KMS-11 (cell line): ENCODE measurements at regions not wholly inside any gene's neighbourhood (a gene's known extent, or its start where the extent isn't known, plus 50 kb on each side); places are given as distances from the start of the nearest gene placed in this dataset.

Source experiments
- H2AFZ ChIP-seq: fragments of 200-600 bp; sonication (generic); 2 replicates; pipeline ENCODE4 v1.6.1; 2016; ENCODE audit warnings: antibody characterized with exemption, mixed run types, low read depth
- H3K27ac ChIP-seq: fragments of 200-600 bp; sonication (generic); 2 replicates; pipeline ENCODE4 v1.6.1; 2016; ENCODE audit warnings: mild to moderate bottlenecking, mixed run types
- H3K27me3 ChIP-seq: fragments of 200-600 bp; sonication (generic); 2 replicates; pipeline ENCODE4 v1.6.1; 2017; ENCODE audit warnings: mild to moderate bottlenecking, low read depth, mixed run types, moderate library complexity; ENCODE audit not compliant: insufficient read depth
- H3K36me3 ChIP-seq: fragments of 200-600 bp; sonication (generic); 2 replicates; pipeline ENCODE4 v1.6.1; 2017; ENCODE audit warnings: mild to moderate bottlenecking, mixed run types; ENCODE audit not compliant: insufficient read depth
- H3K4me1 ChIP-seq: fragments of 200-600 bp; sonication (generic); 2 replicates; pipeline ENCODE4 v1.6.1; 2016; ENCODE audit warnings: mild to moderate bottlenecking, low read depth, mixed run types; ENCODE audit not compliant: poor library complexity, severe bottlenecking
- H3K4me2 ChIP-seq: fragments of 200-600 bp; sonication (generic); 2 replicates; pipeline ENCODE4 v1.7.0; 2016; ENCODE audit warnings: mild to moderate bottlenecking, mixed run types
- H3K4me3 ChIP-seq: fragments of 200-600 bp; sonication (generic); IDR thresholded peaks from 2 replicates; pipeline ENCODE4 v1.6.1; 2017; ENCODE audit warnings: low read depth, low read length, mixed read lengths; ENCODE audit not compliant: insufficient read depth
- H3K79me2 ChIP-seq: fragments of 200-600 bp; sonication (generic); 2 replicates; pipeline ENCODE4 v1.6.1; 2016; ENCODE audit warnings: low read depth, mixed run types; ENCODE audit not compliant: insufficient read depth
- H3K9ac ChIP-seq: fragments of 200-600 bp; sonication (generic); 2 replicates; pipeline ENCODE4 v1.6.1; 2016; ENCODE audit warnings: mild to moderate bottlenecking, mixed run types
- H4K20me1 ChIP-seq: fragments of 200-600 bp; sonication (generic); 2 replicates; pipeline ENCODE4 v1.6.1; 2016; ENCODE audit warnings: mild to moderate bottlenecking, mixed run types; ENCODE audit not compliant: insufficient read depth
- TF ChIP-seq, protein P1 (sequence below): fragments of 200-600 bp; sonication (generic); conservative IDR thresholded peaks from 2 replicates; pipeline ENCODE4 v1.6.1; 2017; ENCODE audit warnings: low read depth, mild to moderate bottlenecking, antibody characterized with exemption, low read length, moderate library complexity, mixed read lengths

DNA sequence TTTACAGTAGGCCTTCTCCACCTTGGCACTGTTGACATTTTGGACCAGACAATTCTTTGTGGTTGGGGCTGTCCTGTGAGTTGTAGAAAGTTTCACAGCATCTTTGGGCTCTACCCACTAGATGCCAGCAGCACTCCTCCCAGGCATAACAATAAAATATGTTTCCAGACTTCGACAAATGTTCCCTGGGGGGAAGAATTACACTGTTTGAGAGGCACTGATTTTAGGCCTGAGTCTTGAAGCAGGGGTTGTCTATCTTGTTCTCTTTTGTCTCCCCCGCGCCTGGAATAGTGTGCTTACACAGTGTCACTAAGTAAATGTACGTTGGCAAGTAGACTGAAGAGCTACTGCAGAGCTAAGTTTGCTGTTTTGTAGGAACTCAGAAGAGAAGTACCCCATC lies 254.4 kb upstream of the BOD1L1 start:
- Histone ChIP-seq H3K9ac (no peak overlapping the region), H3K4me1 (no peaks in the 10 kb centered on the region), H3K4me3 (no peak overlapping the region), H3K4me2 (no peak overlapping the region), H3K27me3 (no peaks in the 10 kb centered on the region), H3K27ac (no peak overlapping the region), H2AFZ (no peak overlapping the region), H3K36me3 (no peaks in the 10 kb centered on the region), H3K79me2 (no peaks in the 10 kb centered on the region), H4K20me1 (no peaks in the 10 kb centered on the region)
- TF ChIP-seq, protein P1, sequence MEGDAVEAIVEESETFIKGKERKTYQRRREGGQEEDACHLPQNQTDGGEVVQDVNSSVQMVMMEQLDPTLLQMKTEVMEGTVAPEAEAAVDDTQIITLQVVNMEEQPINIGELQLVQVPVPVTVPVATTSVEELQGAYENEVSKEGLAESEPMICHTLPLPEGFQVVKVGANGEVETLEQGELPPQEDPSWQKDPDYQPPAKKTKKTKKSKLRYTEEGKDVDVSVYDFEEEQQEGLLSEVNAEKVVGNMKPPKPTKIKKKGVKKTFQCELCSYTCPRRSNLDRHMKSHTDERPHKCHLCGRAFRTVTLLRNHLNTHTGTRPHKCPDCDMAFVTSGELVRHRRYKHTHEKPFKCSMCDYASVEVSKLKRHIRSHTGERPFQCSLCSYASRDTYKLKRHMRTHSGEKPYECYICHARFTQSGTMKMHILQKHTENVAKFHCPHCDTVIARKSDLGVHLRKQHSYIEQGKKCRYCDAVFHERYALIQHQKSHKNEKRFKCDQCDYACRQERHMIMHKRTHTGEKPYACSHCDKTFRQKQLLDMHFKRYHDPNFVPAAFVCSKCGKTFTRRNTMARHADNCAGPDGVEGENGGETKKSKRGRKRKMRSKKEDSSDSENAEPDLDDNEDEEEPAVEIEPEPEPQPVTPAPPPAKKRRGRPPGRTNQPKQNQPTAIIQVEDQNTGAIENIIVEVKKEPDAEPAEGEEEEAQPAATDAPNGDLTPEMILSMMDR: no peak

DNA sequence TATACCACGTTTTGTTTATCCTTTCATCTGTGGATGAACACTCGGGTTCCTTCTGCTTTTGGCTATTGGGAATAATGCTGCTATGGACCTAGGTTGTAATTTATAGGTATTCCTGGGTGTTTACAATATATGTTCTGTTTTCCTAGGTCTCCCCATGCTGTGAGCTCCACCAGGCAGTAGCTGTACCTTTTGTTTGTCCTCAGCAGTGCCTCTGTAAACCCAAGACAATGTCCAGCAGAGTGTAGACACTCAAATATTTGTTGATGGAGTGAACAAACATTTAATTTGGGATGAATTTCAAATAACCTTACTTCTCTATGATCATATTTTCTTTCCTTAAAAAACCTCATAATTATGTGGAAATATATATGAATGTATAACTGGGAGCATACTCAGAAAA lies 259.5 kb upstream of the BOD1L1 start:
- no peak overlapping the region for H3K9ac ChIP-seq
- TF ChIP-seq, protein P1: no peak
- H3K27ac ChIP-seq: no peak overlapping the region
- no peak overlapping the region for H3K4me2 ChIP-seq
- no peaks in the 10 kb centered on the region for H3K79me2 ChIP-seq
- H3K4me1 ChIP-seq: no peaks in the 10 kb centered on the region
- no peaks in the 10 kb centered on the region for H3K27me3 ChIP-seq
- H4K20me1 ChIP-seq: no peaks in the 10 kb centered on the region
- H3K4me3 ChIP-seq: no peak overlapping the region
- H2AFZ ChIP-seq: no peak overlapping the region
- no peaks in the 10 kb centered on the region for H3K36me3 ChIP-seq

DNA sequence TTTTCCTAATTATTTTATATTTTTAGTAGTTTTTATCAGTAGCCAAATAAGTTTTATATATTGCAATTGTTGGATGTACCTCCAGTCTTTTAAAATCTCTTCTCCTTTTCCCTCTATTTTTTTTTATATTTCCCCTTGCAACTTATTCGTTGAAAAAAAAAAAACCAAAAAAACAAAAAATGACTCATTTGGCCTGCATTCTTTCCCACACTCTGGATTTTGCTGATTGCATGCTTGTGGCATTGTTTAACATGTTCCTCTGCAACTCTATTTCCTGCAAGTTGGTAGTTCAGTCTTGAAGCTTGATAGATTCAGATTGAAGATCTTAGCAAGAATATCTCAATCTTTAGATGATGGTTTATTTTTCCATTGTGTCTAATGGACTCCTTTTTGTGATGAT lies 260.6 kb upstream of the BOD1L1 start:
- Histone ChIP-seq H3K4me2 (no peak overlapping the region), H3K9ac (no peak overlapping the region), H3K27me3 (no peaks in the 10 kb centered on the region), H3K27ac (no peak overlapping the region), H3K79me2 (no peaks in the 10 kb centered on the region), H2AFZ (no peak overlapping the region), H3K36me3 (no peaks in the 10 kb centered on the region), H3K4me3 (no peak overlapping the region), H4K20me1 (no peaks in the 10 kb centered on the region), H3K4me1 (no peaks in the 10 kb centered on the region)
- TF ChIP-seq, protein P1: no peak

DNA sequence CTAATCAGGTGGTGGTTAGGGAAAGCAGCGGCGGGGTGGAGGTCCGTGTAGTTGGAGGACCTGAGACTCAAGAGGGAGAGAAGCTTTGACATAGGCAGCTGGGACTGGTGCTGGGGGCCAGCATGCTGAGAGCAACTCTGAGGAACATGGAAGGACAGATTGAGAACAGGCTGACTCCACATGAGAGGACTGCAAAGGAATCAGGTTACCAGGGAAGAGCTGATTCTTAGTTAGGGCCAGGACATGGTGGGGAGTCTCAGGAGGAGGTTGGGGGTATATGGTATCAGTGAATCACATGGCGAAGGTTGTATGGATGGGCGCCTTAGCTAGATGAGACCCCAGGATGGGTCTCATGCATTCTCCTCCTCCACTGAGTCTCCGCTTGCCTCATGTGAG lies 264.0 kb upstream of the BOD1L1 start:
- no peak overlapping the region for H3K27ac ChIP-seq
- no peak overlapping the region for H3K9ac ChIP-seq

More for the DNA sequence above, 264.0 kb upstream of the BOD1L1 start:
- H4K20me1 ChIP-seq: no peaks in the 10 kb centered on the region
- no peaks in the 10 kb centered on the region for H3K79me2 ChIP-seq
- H2AFZ ChIP-seq: no peak overlapping the region
- TF ChIP-seq, protein P1: no peak
- H3K4me3 ChIP-seq: no peak overlapping the region
- no peaks in the 10 kb centered on the region for H3K36me3 ChIP-seq
- no peak overlapping the region for H3K4me2 ChIP-seq
- no peaks in the 10 kb centered on the region for H3K27me3 ChIP-seq
- H3K4me1 ChIP-seq: no peaks in the 10 kb centered on the region
